GM18517 (cell line): ENCODE measurements at regions not wholly inside any gene's neighbourhood (a gene's known extent, or its start where the extent isn't known, plus 50 kb on each side); places are given as distances from the start of the nearest gene placed in this dataset.
A peak's percentile ranks its signal among the peaks of the same experiment; 100 is the strongest.
"Not testable (repeated sequence)": the region's sequence is repeated elsewhere in the genome, so short reads cannot be mapped to it uniquely, and the experiment has no call there.

Experiments
- ATAC-seq: cut with Tn5 transposase; IDR thresholded peaks from one replicate; pipeline ENCODE4 v1.9.1; 2021; ENCODE audit warnings: mild to moderate bottlenecking, moderate library complexity; ENCODE audit not compliant: unreplicated experiment

GRCh38 chr6:113755449-113756289 lies 101.5 kb upstream of the MARCKS start:
- ATAC-seq = peak; percentile 91

- ATAC-seq = no peak
Observed at GRCh38 chr6:113756290-113756665, 100.9 kb upstream of the MARCKS start.

GRCh38 chr6:113758214-113758613 lies 98.9 kb upstream of the MARCKS start:
- ATAC-seq = no peak

GRCh38 chr6:113758826-113759574 lies 98.1 kb upstream of the MARCKS start:
- no peak for ATAC-seq

GRCh38 chr6:113762641-113763040 lies 94.5 kb upstream of the MARCKS start:
- no peak for ATAC-seq

- no peak for ATAC-seq
Observed at GRCh38 chr6:113763311-113763766, 93.8 kb upstream of the MARCKS start.

- no peak for ATAC-seq
Observed at GRCh38 chr6:113763876-113764275, 93.3 kb upstream of the MARCKS start.

GRCh38 chr6:113765909-113766308 lies 91.2 kb upstream of the MARCKS start:
- no peak for ATAC-seq

- no peak for ATAC-seq
Observed at GRCh38 chr6:113767985-113768384, 89.2 kb upstream of the MARCKS start.

GRCh38 chr6:113772961-113773360 lies 84.2 kb upstream of the MARCKS start:
- ATAC-seq = no peak

GRCh38 chr6:113774127-113774825 lies 82.9 kb upstream of the MARCKS start:
- ATAC-seq = no peak

GRCh38 chr6:113776998-113777397 lies 80.1 kb upstream of the MARCKS start:
- no peak for ATAC-seq

- no peak for ATAC-seq
Observed at GRCh38 chr6:113777601-113778000, 79.5 kb upstream of the MARCKS start.

- no peak for ATAC-seq
Observed at GRCh38 chr6:113779656-113780055, 77.5 kb upstream of the MARCKS start.

GRCh38 chr6:113782636-113783035 lies 74.5 kb upstream of the MARCKS start:
- ATAC-seq = no peak

GRCh38 chr6:113786168-113786567 lies 71.0 kb upstream of the MARCKS start:
- ATAC-seq = no peak

- ATAC-seq = no peak
Observed at GRCh38 chr6:113788586-113788985, 68.6 kb upstream of the MARCKS start.

- not testable (repeated sequence) for ATAC-seq
Observed at GRCh38 chr6:113791225-113791624, 65.9 kb upstream of the MARCKS start.

- ATAC-seq = not testable (repeated sequence)
Observed at GRCh38 chr6:113795371-113795770, 61.8 kb upstream of the MARCKS start.

GRCh38 chr6:113796038-113796437 lies 61.1 kb upstream of the MARCKS start:
- no peak for ATAC-seq

- ATAC-seq = no peak
Observed at GRCh38 chr6:113802779-113803178, 54.4 kb upstream of the MARCKS start.
